ENCODE measurements at regions not wholly inside any gene's neighbourhood (a gene's known extent, or its start where the extent isn't known, plus 50 kb on each side); places are given as distances from the start of the nearest gene placed in this dataset.

DNA sequence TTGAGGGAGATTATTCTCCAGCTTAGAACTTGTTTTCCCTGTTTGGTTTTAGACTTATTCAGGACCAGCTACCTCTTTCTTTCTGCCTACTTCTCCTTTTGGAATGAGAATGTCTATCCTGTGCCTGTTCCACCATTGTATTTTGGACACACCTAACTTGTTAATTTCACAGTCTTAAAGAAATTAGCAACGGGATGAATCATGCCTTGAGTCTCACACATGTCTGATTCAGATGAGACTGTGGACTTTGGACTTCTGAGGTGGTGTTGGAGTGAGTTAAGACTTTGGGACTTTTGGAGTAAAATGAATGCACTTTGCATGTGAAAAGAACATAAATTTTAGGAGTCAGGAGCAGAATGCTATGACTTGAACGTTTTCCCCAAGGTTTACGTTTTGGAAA lies 581.4 kb downstream of the CDH11 start:
- DNase-seq (ENCODE audit: low spot score), result no peak

DNA sequence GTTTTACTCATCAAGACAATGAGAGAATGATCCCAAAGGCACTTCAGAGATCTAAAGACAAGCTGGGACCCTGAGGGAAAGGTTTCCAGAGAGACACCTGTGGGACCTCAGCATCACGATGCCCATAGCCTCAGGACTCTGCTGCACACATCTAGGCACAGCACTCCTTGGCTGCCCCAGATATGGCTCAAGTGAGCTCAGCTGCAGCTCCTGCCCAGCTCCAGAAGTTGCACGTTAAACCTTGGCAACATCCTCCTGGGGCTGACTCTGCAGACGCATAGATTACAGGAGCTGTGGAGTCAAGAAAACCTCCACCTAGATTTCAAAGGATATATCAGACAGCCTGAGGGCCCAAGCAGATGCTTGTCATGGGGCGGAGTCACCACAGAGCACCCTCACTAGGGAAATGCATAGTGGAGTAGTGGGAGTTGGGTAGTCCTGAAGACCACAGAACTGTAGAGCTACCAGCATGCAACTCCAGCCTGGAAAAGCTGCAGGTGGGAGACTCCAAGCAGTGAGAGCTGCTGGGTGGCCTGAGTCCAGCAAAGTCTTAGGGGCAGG lies 582.0 kb downstream of the CDH11 start:
- DNase-seq (ENCODE audit: low spot score), result no peak

DNA sequence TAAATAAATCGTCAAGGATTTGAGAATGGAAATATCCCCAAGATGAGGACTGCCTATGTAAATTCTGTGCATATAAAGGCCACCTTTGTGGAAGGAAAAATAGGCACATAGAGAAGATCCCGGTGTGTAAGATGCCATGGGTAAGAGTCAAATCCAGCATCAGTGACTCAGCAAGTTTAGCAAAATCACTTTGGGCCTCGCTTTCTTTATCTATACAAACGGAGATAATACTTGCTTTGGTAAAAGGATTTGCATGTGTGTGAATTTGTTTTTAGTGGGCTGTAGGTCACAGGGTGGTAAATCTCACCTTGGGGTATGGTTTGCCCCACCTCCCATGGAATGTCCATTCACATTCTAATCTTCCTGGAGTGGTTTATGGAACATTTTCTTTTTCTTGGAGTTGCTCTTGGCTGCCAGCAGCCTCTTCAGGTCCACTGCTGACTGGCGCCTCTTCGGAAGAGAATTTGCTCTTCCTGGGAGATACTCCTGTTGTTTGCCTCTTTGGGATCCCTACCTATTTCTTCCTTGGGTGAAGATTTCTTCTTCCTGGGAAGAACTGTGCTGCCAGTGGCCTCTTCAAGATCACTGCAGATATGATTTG lies 587.6 kb downstream of the CDH11 start:
- DNase-seq (ENCODE audit: low spot score), result no peak

DNA sequence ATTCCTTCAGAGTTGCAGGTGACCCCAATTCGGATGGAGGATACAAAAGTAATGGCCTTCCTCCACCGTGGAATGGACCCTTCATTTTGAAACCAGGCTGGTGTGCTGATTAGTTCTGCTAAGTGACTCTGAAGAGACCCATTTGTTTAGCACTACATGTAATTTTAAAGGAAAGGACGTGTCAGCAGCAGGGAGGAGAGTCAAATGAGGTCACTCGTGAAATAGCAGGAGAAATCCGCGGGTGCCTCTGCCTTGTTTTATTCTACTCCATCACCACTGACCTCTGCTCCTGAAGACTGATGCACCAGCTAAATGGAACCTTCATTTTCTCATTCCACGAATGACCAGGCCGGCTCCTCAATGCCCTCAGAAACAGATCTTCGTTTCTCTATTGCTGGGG lies 589.2 kb downstream of the CDH11 start:
- DNase-seq (ENCODE audit: low spot score), result no peak

DNA sequence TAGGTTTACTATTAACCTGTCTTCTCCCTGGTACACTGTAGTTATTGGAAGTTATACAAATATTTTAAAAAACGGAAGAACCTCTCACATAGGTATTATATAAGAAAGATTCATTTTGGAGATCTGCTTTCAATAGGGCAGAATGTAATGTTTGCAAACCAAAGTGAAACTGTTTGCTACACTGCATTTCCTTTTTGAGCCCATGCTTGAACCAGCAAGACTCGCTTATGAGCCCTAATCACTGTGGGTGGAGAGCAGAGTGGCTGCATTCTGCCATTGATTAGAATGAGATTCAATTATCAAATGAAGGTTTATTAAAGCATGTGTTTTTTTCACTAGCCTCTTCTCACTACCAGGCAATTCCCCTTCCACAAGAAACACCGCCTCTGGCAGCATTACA lies 589.7 kb downstream of the CDH11 start:
- no peak for DNase-seq (ENCODE audit: low spot score)

DNA sequence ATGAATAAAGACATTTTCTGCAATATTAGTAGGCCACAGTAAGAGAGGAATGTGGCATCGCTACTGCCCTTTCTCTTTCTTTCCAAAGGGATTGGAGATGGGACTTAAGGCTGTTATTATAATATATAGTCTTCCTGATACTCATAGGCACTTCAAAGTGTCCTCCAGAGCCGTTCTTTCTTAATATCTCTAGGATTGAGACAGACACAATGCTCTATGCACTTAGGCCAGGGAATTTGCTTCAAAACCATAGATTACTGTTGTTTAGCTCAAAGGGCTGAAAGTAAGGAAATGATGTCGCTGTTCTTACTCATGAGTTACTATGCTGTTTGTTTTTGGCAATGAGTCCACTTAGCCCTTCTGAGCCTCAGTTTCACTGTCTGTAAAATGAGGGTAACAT lies 590.5 kb downstream of the CDH11 start:
- no peak for DNase-seq (ENCODE audit: low spot score)

DNA sequence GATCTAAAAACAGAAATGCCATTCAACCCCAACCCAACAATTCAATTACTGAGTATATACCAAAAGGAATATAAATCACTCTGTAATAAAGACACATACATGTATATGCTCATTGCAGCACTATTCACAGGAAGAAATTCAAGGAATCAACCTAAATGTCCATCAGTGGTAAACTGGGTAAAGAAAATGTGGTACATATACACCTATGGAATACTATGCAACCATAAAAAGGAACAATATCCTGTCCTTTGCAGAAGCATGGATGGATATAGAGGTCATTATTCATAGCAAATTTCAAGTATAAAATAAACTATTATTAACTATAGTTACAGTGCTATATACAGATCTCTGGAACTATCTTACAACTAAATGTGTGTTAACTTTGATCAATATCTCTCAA lies 599.3 kb downstream of the CDH11 start:
- DNase-seq (ENCODE audit: low spot score), result no peak

DNA sequence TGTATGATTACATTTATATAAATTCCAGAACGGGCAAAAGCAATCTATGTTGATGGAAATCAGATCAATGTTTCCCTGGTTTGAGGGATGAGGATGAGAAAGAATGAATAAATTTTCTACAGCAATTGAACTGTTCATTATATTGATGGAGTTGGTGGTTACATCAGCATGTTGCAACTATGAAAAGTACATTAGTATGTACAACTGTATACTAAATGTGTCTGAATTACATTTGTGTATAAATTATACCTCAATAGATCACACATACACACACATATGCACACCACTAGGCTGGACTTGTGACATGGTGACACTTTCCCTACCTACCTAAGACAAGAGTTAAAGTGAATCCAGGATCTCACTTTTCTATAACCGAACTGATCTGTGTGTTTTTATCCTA lies 608.0 kb downstream of the CDH11 start:
- DNase-seq (ENCODE audit: low spot score), result no peak

DNA sequence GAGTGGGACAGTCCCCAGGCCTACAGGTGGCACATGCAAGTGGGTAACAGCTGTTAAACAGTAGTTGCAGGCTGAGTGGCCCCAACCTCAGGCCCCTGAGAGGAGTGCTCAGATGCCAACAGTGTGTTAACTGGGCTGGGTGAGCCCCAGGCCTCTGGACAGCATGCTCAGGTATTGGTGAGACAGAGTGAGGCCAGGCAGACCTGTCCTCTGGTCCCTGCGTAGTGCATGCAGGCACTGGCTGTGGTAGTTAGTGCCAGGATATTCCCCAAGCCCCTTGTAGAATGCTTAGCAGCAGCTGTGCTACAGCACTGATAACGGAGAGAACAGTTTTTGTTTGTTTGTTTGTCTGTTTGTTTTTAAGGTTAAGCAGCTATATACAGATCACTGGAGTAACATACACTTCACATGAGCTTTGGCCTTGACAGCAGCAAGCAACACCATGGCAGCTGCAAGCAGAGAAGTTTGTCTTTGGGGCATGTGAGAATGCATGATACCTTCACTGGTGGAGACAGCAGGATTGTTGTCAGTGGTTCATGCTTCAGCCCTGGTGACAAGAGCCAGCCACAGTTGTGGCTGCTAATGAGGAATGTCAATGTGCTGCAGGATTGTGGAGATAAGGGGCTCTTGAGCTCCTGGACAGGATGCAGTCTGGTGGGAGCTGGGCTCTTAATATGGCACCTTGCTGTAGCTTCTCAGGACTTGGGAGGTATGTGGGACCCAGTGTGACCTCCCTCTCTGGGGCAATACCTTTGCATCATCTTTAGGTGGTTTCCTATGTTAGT lies 614.4 kb downstream of the CDH11 start:
- no peak for DNase-seq (ENCODE audit: low spot score)

DNA sequence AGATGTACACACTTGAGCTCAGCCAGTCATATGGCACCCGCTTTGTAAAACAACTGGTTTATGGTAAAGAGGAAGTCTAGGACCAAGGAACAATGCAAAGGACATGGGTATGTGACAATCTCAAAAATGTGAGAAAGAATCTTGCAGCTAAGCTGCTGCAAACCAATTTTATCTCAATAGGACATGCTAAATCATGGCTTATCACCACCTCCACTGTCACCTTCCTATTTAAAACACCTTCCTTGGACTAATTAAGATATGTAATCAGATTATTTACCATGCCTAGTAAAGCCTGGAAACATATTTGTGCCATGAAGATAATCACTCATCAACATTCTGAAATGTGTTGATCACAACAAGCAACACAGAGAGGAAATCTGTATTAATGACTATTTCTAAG lies 622.7 kb downstream of the CDH11 start:
- DNase-seq (ENCODE audit: low spot score), result no peak

DNA sequence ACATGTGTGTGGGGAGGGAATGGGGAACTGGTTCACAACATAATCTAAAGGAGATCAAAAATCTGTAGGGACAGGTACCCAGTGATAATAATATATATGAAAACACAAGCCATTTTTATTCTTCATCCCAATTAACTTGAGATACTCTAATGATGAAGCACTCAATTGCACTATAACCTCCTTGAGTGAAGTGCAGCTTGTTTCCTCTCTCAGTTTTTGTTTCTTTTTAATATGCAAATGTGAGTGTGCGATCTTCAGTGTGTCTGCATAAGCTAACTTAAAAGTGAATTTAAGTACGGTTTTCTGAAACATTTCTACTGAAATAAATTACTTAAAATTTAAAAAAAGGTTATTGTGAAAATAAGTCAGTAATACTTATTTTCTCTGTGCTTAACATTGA lies 623.5 kb downstream of the CDH11 start:
- DNase-seq (ENCODE audit: low spot score), result no peak

DNA sequence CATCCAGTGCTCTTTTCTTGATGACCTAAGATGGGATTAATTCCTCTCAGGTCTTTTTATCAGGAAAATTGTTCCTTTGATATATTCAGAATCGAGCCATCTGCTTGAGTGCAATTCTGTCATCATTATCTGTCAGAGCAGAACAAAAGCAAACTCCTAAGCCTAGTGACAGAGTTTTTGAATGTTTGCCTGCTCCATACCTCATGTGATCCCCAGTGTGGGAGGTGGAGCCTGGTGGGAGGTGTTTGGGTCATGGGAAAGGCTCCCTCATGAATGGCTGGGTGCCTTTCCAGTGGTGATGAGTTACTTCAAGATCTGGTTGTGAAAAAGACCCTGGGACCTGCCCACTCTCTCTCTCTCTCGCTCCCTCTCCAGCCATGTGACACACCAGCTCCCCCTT lies 628.2 kb downstream of the CDH11 start:
- no peak for DNase-seq (ENCODE audit: low spot score)

DNA sequence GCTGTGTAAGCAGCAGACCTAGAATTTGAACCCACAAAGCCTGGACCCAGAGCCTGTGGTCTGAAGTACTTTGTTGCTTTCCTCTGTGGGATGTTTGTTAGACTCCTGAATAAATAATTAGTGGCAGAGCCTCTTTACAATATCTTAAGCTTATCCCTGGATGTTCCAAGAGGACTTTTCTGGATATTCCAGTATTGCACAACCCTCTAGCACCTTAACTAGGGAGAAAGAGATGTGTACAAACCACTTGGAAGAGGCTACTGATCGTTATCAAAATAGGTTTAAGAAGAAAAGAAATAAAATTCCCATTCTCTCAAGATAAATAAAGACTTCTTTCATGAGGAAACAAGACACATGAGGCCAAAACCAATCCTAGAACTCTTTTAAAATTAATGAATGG lies 632.4 kb downstream of the CDH11 start:
- no peak for DNase-seq (ENCODE audit: low spot score)

DNA sequence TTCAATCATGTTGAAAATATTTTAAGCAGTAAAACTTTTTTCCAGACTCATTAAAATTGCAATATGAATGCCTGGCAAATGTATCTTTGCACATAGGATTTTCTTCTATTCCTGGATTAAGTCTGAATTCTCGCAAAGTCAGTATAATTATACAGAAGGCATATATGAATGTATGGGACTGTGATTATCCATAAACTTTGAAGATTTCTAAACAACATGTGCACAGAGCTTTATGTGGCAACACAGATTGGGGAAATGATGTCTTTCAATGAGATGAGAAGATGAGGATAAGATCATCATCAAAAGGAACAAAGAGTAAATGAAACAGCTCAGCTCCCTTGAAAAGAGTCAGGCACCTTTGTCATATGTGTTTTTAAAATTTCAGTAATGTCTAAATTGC lies 635.3 kb downstream of the CDH11 start:
- DNase-seq (ENCODE audit: low spot score), result no peak

DNA sequence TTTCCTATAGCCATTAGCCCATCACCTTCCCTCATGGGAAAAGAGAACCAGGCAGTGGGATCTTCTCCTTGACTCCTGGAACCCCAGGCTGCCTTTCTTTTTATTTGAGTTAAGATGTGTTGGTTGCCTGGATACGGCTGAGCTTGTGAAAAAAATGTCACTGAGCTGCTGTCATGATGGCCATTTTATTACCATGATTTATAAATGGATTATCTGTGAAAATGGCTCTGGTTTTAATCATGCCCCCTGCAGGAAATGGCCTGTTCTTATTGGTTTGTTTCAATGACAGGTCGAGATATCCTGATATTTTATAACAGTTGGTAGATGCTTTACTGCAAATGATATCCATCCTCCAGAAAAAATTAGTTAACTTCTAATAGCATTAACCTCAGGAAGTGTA lies 640.4 kb downstream of the CDH11 start:
- no peak for DNase-seq (ENCODE audit: low spot score)

DNA sequence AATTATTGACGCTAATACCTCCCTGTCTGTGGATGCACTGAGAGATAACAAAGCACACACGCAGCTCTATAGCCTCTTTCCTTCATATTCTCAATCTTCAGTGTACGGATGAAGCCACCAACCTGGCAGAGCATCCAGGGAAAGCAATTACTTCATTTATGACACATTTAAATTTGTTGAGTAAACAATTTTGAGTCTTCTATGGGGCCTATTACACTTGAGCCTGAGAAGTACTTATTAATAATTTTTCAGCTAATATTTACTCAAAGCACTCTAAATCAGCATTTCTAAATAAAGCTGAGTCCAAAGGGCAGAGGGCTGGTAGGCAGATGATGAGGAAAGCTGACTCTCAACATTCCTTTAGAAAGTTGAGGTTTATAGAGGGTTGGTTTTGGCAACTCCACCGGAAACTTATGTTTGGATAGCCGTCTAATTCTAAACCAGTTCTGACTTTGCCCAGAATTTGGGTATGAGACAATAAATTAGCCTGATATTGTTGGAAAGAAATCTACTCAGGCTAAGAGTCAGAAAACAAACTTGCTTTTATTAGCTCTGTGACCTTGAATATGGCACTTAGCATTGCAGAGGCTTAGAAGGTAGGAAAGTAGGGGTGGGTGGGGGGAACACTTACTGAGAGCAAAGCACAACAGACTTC lies 643.5 kb downstream of the CDH11 start:
- DNase-seq (ENCODE audit: low spot score), result no peak

DNA sequence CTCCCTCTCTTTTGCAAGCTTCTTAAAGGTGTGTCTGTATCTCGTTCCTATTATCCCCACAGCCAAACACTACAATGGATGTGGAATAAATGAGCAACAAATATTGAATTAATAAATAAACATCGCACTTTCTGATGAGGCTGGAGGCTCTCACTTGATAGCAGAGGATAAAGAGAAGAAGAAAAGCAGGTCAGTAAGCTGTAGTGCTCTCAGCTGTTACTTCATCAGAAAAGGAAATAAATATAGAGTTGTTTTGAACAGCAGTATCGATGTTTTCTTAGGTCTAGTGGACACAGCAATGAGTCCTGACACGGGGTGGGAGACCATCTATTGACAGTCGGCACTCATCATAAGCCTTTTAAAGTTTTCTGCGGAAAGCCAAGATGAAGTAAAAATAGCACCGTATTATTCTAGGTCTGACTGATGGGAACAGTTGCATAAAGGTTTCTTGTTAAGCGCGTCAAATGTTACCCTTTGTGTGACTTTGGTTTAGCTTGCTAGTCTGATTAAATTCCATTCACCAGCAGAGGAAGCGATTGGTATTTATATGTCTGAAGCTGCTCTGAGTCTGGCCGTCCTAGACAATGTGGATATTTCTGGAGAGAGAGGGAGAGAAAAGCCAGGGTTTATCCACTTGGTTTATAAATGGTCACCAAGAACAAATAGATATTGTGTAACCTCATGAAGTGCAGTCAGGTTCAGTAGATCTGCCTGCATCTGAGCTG lies 646.1 kb downstream of the CDH11 start:
- DNase-seq (ENCODE audit: low spot score), result no peak

DNA sequence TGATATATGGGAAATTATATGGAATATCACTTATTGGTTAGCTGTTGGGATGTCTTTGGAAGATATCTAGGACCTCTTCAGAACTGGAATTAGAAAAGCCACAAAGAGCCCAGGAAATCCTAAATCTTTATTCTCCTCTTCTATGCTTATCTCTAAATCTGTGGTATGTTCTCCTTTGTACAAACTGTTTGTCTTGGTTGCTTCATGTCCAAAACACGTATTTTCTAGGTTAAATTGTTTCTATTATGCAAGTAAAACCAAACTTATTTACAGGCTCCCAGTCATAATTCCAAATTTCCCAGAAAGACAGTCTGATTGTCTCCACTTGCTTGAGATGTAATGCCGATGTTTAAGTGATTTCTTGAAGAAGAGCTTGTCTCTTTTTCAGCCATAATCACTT lies 650.9 kb downstream of the CDH11 start:
- no peak for DNase-seq (ENCODE audit: low spot score)

DNA sequence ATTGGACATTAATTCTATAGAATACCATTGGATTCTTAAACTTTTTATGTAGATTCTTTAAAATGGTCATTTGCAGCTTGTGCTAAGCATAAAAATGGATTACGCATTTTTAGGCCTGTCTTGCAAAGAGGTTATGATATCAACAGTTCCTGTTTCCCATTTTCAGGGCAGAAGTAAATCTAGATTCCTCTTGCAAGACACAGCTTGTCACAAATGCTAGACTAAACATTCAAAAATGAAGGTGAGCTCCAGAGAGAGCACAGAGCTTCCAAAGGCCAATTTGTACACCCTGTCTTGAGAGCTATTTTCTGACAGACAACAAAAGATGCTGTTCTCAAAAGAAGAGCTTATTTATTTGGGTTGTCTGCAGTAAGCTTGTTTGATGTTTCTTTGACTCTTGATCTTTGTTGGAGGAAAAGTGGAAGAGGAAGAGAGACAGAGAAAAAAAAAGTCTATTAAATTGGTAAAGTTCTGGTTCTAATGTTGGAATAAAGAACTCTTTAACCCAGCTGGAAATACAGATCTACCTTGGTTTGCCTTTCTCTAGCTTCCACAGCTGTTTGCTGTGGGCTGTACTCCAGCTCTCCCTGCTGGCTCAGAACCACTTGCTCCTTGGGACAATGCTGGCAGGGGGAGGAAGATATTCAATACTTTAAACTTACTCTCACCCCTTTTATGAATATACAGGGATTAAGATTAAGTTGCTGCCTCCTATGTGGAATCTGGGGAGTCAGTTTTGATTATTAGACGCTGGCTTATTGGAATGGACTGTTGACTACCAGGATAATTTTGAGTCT lies 651.8 kb downstream of the CDH11 start:
- no peak for DNase-seq (ENCODE audit: low spot score)

DNA sequence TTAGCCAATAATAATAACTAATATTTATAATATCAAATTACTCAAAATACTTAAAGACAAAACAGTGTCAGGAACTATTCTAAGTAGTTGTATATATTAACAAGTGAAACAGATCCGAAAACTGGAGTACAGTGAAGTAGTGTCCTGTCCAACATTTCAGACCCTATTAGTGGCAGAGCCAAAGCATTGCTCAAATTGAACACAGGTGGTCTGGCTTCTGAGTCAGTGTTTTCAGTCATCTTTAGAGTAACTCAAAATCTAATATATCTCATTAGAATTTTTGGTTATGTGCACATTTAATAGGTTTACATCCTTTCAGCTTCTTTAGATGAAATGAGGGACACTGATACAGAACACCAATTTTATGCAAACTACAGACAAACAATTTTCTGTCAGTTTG lies 652.5 kb downstream of the CDH11 start:
- DNase-seq (ENCODE audit: low spot score), result no peak

DNA sequence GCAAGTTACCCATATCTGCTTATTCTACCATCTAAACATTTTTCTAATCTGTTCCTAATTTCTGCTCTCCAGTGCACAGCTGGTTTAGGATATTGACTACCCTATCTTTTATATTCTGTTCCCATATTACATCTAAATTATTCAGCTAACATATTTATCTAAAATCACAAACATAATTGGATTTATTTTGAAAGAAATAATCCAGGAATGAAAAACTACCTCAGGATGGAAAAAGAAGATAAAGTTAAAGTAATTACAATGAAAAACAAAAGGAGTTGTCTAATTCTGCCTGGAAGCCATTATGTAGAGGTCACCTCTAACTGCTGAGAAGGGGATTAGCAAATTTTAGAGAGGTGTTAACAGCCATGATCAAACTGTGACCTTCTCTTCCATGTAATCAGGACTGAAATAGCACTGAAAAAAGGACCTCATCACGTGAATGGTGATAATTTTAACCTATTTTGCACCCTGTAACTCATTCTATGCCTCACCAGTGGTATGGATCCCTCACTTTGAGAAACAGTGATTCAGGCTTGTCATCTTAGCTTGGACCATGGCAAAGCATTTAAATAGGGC lies 653.3 kb downstream of the CDH11 start:
- no peak for DNase-seq (ENCODE audit: low spot score)
